Activated CD4-positive, CD25-positive, alpha-beta regulatory T cell treated with anti-CD3 and anti-CD28 coated beads, Interleukin-2, amount 50 U/mL, for 24 hours (primary cell): ENCODE measurements at regions not wholly inside any gene's neighbourhood (a gene's known extent, or its start where the extent isn't known, plus 50 kb on each side); places are given as distances from the start of the nearest gene placed in this dataset.

Experiments used
- ATAC-seq, 2 donors: fragments of 150-1000 bp; cut with Tn5 transposase; one replicate each; pipeline ENCODE4 v1.10.0; 2021; ENCODE audit warnings: mild to moderate bottlenecking in 1 of 2, moderate library complexity in 1 of 2

DNA sequence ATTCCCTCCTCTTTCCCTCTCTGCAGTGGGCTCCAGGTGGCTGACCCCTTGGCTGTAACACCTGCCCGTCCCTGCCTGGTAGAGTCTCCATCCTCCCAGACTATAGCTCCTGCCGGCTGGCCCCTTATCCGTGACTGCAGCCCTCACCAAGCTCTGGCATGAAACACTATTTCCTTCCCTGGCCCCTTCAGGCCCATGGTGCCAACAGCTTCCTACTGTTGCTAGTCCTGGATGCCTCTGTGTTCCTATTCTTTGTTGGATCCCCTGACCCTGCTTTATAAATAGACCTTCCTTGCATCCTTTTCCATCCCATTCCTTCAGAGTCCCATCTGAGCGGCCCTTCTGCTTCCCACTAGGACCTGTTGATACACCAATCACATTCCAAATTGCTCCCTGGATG is 195.0 kb downstream of the ZNF326 start:
- no peak for ATAC-seq

DNA sequence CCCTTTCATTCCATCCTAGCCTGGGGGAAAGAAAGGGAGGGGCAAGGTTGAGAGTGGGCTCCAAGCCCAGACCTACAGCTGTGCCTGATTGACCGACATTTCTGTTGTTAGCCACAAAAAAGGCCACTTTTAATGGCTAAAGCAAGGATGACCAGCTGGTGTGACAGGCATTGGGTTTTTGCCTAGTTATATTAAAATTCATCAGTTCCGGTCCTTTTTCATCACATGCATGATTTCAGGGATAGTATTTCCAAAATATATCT is 192.3 kb downstream of the ZNF326 start:
- ATAC-seq = no peak

DNA sequence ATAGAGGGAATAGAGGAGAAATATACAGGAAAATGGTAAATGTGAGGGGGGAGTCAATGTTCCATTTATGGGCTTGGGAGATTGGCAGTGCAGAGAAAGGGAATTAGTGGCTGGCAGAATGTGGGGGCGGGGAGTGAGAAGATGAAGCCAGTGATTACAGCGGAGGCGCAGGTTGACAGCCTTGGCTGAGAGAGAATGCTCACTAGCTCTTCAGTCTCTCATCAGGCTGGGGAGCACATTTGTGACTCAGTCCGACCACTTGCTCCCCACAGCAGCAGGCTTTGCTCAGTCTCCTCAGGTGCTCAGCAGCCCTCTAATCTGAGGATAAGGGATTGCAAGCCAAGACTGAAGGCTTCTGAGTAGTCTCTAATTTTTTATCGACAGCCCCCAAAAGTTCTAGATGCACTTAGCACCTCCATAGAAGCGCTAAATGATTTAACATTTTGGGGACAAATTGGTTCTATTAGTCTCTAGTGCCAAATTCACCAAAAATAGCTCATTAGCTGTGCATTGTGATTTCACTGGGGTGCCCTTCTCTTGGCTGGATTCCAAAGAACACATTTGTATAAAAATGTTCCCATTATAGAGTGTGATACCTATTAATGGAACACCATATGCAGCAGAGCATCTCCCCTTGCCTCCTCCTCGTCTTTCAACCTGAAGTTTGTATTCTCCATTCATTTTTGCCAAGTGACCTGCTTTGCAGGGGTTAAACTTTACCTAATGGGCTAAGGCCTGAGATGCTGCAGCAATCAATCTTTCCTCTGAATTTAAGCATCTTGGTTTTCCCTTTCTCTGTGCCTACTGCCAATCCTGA is 191.8 kb downstream of the ZNF326 start:
- ATAC-seq = no peak

DNA sequence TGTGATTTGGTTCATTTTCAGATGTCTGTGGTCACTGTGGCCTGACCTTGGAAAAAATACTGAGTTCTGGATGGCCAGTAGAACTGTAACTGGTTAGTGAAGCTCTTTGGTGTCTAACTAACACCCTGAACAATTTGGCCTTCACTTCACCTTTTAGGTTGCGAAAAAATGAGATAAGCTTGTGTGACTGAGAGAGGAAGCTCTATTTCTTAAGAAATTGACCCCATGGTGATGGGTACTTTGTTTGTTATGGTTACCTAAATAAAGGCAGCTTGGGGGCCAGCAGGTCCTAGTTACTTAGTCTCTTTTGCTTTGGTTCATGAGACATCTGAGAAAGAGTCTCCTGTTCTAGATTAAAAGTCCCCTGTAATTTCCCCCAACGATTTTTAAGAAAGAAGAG is 181.6 kb downstream of the ZNF326 start:
- ATAC-seq = no peak

DNA sequence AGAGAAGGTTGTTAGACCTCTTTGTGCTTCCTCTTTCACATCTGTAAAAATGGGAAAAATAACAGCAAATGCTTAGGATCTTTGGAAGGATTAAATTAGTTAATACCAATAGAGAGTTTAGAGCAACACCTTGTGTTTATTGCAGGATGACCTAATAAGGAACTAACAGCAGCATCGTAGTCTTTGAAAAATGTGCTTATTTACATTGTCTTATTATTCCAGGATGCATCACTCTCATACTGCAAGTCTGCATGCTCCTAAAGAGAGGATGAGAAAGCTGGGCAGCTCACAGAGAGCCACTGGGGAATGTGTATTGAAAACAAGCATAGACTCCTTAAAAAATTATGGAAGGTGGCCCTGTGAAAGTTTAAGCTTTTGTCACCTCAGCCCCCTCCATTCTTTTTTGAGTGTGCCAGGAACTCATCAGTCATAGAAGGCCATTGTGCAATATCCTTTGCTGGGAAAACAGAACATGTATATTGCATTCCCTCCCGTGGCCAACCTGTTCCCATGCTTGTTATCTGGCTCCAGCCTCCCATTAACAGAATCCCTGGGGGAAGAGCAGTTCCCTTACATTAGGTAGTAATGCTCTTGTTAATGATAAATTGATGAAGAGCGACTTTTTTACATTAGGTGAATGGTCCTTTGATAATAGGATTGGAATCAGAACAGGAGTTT is 180.7 kb downstream of the ZNF326 start:
- ATAC-seq = no peak

DNA sequence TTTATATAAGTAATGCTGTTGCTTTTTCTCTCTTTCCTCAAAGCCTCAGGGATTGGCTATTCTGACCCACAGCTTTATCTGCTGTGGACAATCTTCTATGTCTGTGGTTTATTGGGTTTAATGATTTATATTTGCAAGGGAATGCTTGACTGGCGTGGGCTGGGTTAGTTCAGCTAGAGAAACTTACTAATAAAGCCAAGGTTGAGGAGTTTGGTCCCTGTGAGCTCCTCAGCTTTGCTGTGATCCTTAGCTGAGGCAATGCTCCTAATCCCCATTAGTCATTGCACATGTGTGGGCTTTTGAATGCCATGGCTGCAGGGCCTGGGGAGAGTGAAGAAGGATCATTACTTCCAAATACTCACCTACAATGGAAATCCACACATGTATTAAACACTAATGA is 179.3 kb downstream of the ZNF326 start:
- ATAC-seq = no peak

DNA sequence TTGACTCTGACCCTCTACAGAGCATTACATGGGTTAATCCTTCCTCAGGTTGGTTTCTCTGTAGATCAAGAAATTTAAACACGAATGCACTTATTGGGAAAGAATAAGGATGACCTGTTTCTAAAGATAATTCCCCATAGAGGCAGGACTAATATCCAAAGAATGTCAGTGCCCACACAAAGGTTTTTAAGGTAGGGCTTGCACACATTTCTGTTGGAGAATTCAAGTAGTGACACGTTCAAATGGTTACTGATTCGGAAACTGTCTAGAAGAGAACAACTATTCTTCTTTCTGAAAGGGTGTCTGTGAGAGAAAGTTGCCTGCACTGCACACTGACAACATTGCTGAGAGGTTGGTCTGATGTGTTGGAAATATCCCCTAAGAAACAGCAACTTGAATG is 167.3 kb downstream of the ZNF326 start:
- ATAC-seq = no peak

DNA sequence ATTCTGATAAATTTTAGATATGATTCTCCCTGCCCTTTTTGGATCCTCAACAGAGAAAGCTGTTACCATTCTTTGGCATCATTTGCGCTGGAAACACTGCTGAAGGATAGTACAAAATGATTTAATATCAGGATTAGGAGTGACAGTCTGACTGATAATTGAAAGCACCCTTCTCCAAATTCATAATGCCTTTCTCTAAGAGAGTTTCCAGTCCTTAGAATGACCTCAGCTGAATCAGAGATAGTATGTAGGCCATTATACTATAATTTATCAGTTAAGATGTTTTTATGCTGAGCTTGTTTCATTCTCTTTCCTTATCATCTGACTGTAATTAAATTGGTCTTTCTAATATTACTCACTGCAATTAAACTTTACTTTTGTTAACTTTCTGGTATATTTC is 166.7 kb downstream of the ZNF326 start:
- no peak for ATAC-seq

DNA sequence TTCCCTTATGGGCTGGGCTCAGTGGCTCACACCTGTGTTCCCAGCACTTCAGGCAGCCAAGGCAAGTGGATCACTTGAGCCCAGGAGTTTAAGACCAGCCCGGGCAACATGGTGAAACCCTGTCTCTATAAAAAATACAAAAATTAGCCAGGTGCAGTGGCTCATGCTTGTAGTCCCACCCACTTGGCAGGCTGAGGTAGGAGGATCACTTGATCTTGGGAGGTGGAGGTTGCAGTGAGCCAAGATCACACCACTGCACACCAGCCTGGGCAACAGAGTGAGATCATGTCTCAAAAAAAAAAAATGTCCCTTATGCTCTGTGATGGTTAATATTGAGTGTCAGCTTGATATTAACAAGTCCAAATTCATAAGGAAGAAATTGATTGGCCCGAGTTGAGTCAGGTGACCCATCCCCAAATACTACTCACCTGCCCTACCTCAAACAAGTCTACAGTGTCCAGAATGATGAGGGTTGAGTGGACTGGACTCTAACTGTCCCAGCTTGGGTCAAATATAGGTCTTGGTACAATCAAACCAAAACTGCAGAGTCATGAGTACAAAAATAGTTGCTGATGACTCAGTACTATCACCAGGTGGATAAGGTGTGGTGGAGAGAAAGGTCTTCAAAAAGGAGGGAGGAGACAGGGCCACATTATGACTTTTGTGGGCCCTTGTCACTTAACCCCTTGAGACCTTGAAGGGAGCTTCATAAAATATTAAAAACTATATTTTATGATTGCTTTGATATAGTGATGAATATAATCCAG is 161.0 kb downstream of the ZNF326 start:
- ATAC-seq = no peak

DNA sequence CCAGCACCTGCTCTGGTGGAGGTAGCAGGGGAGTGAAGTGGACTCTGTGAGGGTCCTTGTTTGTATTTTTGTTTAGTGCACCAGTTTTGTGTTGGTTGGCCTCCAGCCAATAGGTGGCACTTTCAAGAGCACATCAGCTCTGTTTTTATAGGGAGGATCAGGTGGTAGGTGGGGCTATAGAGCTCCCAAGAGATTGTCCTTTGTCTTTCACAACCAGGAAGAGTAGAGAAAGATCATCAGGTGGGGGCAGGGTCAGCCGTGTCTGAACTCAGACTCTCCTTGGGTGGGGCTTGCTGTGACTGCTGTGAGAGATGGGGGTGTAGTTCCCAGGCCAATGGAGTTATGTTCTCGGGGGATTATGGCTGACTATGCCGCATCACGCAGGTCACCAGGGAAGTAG is 159.8 kb downstream of the ZNF326 start:
- ATAC-seq = no peak

DNA sequence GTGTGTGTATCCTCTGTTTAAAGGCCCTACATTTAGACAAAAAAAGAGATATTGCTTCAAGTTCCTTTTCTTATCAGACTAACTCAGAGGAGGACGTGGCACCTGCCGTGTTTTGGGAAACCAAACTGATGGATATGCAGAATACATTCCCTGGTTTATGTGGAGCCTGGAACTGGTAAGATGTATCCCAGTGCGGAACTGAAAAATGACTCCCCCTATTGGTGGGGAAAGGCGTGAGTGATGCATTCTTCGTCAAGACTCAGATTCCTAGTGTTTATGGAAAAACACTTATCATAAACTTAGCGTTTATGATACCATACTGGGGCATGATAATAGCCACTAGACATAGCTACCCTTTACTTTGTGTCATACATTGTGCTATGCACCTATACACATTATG is 154.2 kb downstream of the ZNF326 start:
- ATAC-seq = no peak

DNA sequence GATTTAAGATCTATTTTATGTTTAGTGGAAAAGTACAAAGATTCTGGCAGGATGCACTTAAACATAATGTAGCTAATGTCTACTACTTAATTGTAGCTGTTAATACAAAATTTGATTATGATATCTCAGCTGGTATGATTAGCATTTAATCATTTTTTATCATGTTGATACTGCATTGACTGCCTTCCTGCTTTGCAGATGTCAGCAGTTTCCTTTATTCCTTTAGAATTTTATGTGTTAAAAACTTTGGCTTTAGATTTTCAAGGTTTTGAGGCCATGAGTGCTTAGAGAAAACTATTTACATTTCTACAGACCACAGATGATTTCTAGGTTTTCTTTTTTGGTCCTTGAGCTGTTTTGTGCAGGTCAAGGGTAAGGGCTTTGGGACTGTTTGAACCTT is 152.2 kb downstream of the ZNF326 start:
- no peak for ATAC-seq

DNA sequence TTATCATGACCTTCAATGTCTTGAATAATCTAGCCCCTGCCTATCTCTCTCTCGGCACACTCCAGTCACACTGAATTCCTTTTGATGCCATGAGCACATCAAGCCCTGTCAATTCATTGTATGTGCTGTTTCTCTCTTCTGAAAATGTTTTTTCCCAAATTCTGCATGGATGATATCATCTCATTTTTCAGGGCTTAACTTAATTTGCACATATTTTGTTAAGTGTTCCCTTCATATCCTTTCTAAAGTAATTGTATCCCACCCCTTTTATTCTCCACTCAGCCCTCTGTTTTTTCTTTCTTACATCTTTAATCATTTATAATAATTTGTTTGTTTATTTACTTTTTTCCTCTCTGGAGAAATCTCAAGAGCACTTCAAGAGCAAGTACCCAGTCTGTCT is 149.9 kb downstream of the ZNF326 start:
- no peak for ATAC-seq

DNA sequence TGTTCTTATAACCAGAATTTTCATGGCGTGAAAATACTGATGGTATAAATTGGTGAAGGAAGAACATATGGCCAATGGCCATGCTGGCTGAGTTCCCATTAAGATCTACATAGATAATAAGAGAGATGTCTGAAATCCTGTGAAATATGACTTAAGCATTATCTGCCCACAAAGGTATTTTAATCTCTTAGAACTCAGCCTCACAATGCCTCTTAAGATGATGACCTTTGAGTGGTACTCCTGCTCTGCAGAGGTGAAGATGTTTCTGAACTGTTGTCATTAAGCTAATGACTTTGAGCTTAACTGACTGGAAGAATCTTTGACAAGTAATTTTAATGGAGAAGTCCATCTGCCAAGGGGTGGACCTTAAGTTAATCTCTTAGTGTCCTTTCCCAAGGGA is 148.7 kb downstream of the ZNF326 start:
- no peak for ATAC-seq

DNA sequence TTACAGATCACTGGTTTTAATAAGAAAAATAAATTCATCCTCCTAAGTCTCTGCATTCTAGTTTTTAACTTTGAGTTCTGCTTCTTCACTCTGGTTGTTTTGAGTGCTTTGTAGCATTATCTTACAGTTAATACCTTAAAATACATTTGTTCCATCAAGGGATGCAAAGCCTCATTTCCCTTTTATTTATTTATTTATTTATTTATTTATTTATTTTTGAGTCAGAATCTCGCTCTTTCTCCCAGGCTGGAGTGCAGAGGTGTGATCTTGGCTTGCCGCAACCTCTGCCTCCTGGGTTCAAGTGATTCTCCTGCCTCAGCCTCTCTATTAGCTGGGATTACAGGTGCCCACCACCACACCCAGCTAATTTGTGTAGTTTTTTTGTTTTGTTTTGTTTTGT is 147.8 kb downstream of the ZNF326 start:
- no peak for ATAC-seq

DNA sequence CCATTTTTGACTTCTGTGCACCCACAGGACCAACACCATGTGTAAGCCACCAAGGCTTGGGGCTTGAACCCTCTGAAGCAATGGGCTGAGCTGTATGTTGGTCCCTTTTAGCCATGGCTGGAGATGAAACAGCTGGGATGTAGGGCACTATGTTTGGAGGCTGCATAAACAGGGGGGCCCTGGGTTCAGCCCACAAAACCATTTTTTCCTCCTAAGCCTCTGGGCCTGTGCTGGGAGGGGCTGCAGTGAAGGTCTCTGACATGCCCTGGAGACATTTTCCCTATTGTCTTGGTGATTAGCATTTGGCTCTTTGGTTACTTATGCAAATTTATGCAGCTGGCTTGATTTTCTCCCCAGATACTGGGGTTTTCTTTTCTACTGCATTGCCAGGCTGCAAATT is 144.9 kb downstream of the ZNF326 start:
- no peak for ATAC-seq

DNA sequence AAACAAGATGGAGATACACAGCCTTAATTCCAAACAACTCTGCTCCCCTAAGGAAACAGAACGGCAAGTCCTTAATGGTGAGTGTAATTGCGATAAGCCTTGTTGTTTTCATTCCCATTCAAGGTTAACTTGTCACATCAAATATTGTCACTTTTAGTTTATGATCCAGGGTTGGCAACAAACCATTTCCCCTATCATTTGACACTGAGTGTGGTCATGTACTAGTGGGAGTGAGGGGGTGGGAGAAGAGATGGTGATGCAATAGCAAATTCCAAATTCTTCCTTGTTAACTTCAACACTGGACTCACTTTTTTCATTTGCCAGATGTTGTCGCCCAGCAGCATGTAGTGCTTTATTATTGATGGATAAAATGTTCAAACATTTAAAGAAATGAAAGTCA is 140.4 kb downstream of the ZNF326 start:
- no peak for ATAC-seq

DNA sequence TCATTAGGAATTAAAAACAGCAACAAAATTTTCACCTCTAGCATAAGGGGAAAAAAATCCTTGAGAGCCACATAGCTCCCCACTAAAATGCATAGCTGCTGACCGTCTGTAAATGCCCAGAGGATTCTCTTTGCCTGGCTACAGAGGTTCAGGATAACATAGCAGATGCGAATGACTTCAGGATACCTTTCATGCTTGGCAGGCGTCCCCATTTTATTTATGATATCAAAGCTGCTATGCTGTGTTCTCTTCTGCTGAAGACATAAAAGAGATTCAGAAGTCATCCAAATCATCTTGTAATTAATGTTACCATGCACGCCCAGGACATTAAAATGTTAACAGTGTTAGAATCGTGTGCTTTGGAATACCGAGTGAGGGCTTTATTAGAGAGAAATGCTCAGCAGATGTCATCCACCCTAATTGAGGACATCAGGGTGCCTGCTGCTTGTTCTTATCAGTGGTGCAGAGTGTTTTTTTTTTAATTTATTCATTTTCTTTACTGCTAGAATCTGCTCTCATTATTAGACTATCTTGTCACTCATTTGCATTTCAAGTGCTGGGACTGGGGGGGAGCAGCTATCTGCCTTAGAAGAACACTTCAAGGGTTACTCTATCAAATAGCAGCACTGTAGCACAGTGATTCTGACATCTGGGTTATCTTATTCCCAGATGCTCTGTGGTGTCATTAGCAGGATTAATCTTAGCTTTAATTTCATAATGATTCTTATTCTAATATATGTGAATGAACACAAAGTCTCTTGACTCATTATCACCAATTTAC is 139.5 kb downstream of the ZNF326 start:
- ATAC-seq = no peak

DNA sequence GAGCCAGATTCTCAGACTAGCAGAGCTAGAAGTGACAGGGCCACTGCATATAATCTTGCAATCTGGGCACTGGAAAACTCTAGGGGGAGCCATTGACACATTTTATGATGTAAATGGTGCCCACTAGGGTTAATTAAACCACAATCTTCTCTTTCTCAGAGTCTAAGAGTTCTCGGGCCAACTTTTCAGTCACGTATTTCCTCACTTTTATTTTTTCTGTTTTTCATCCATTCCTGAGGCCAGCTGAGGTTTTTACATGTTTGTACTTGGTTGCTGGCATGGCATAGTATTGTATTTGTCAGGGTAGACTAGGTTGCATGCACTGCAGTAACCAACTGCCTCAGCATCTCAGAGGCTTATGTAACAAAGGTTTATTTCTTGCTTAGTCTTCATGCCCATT is 138.2 kb downstream of the ZNF326 start:
- no peak for ATAC-seq

DNA sequence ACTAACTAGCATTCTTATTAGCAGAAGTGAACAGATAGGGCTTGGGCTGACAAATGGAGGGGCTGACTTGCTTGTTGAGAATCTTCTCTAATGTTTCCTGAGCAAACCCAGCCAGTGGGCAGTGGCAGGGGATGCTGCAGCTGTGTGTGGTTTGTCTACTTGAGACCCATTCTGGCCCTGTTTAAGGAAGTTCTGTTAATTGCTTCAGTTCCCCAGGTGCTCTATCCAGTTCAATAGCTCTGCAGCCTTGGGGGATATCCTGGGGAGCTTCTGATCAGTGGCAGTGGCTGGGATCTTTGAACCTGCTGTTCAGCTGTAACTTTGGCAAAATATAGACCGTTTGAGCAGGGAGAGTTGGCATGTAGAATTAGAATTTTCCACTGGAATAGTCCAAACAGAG is 137.4 kb downstream of the ZNF326 start:
- no peak for ATAC-seq

DNA sequence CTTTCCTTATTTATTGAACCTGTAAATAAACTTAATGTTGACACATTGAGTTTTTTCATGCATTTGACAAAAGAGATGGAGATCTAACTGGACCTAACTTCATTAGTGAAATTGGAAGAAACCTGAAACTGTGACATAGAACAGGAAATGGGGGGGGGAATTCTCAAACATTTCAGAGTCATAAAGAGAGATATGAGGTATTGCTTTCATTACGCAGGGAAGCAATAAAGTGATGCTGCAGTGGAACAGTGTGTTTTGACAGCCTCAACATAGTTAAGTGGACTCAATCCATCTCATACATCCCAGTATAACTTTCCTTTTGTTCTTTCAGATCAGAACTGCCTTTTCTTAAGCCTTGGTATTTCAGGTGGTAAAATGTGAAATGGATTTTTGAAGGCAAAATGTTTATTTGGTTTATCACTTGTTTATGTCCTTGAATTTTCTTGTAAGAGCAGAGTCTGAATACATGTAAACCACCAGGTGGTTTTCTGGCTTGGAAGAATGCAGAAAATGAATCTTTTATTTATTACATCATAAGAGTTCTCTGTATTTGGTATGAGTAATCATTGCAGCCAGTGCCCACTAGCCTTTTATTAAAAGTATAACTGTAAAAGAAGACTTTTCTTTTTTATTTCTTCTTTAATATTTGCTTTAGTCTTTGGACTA is 132.5 kb downstream of the ZNF326 start:
- no peak for ATAC-seq

DNA sequence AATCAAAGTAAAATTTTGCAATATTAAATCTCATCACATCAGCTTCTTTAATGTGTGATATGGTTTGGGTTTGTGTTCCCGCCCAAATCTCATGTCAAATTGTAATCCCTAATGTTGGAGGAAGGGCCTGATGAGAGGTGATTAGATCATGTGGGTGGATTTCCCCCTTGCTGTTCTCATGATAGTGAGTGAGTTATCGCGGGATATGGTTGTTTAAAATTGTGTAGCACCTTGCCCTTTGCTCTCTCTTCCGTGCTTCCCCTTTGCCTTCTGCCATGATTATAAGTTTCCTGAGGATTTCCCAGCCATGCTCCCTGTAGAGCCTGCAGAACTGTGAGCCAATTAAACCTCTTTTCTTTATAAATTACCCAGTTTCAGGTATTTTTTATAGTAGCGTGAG is 131.9 kb downstream of the ZNF326 start:
- ATAC-seq = no peak
